ENCODE measurements at regions not wholly inside any gene's neighbourhood (a gene's known extent, or its start where the extent isn't known, plus 50 kb on each side); places are given as distances from the start of the nearest gene placed in this dataset.

GRCh38 chr13:32964987-32965386, 51.2 kb upstream of the KL start:
- DNase-seq (ENCODE audit: low read depth, low spot score), result no peak

All from iPS DF 19.7 (cell line).